T-helper 1 cell (primary cell): ENCODE measurements at regions not wholly inside any gene's neighbourhood (a gene's known extent, or its start where the extent isn't known, plus 50 kb on each side); places are given as distances from the start of the nearest gene placed in this dataset.
"Not testable (repeated sequence)": the region's sequence is repeated elsewhere in the genome, so short reads cannot be mapped to it uniquely, and the experiment has no call there.

ENCODE experiments used
- DNase-seq, 5 donors: peaks; one replicate each; pipeline ENCODE4 v3.0.0-alpha.2; 2012 to 2020

- DNase-seq, result no peak
Measured at GRCh38 chr21:23694390-23694789, 1912.9 kb downstream of the MRPL39 start.

- DNase-seq, result no peak
Measured at GRCh38 chr21:23690316-23690715, 1917.0 kb downstream of the MRPL39 start.

GRCh38 chr21:23686737-23687523, 1920.4 kb downstream of the MRPL39 start:
- DNase-seq, result no peak

- no peak for DNase-seq
Measured at GRCh38 chr21:23684431-23684830, 1922.8 kb downstream of the MRPL39 start.

GRCh38 chr21:23664193-23664694, 1943.0 kb downstream of the MRPL39 start:
- DNase-seq, result no peak

GRCh38 chr21:23660560-23660959, 1946.7 kb downstream of the MRPL39 start:
- no peak for DNase-seq

- no peak for DNase-seq
Measured at GRCh38 chr21:23644768-23645167, 1962.5 kb downstream of the MRPL39 start.

- no peak for DNase-seq
Measured at GRCh38 chr21:23639721-23640120, 1967.6 kb downstream of the MRPL39 start.

GRCh38 chr21:23638131-23638695, 1969.1 kb downstream of the MRPL39 start:
- DNase-seq, result no peak

GRCh38 chr21:23633447-23633940, 1973.8 kb downstream of the MRPL39 start:
- DNase-seq, result no peak

GRCh38 chr21:23624281-23624680, 1983.0 kb downstream of the MRPL39 start:
- DNase-seq, result no peak

- no peak for DNase-seq
Measured at GRCh38 chr21:23613014-23613413, 1994.3 kb downstream of the MRPL39 start.

- no peak for DNase-seq
Measured at GRCh38 chr21:23612210-23612609, 1995.1 kb downstream of the MRPL39 start.

GRCh38 chr21:23607782-23608431, 1999.4 kb downstream of the MRPL39 start:
- no peak for DNase-seq

- no peak for DNase-seq
Measured at GRCh38 chr21:23601549-23601948, 2005.7 kb downstream of the MRPL39 start.

- no peak for DNase-seq
Measured at GRCh38 chr21:23593582-23593981, 2013.7 kb downstream of the MRPL39 start.

- no peak for DNase-seq
Measured at GRCh38 chr21:23585419-23585818, 2021.9 kb downstream of the MRPL39 start.

- DNase-seq, result no peak
Measured at GRCh38 chr21:23579573-23579972, 2027.7 kb downstream of the MRPL39 start.

GRCh38 chr21:23578027-23578426, 2029.3 kb downstream of the MRPL39 start:
- no peak for DNase-seq

- DNase-seq, result no peak
Measured at GRCh38 chr21:23574932-23575331, 2032.3 kb downstream of the MRPL39 start.

GRCh38 chr21:23548924-23549323, 2058.4 kb downstream of the MRPL39 start:
- not testable (repeated sequence) for DNase-seq

- no peak for DNase-seq
Measured at GRCh38 chr21:23543333-23543732, 2063.9 kb downstream of the MRPL39 start.

- no peak for DNase-seq
Measured at GRCh38 chr21:23542097-23542496, 2065.2 kb downstream of the MRPL39 start.

- no peak for DNase-seq
Measured at GRCh38 chr21:23541571-23541970, 2065.7 kb downstream of the MRPL39 start.
